GM19043 (cell line): ENCODE measurements at regions not wholly inside any gene's neighbourhood (a gene's known extent, or its start where the extent isn't known, plus 50 kb on each side); places are given as distances from the start of the nearest gene placed in this dataset.

Experiments used
- ATAC-seq: cut with Tn5 transposase; IDR thresholded peaks from one replicate; pipeline ENCODE4 v1.9.1; 2021; ENCODE audit warnings: low read depth; ENCODE audit not compliant: unreplicated experiment

DNA sequence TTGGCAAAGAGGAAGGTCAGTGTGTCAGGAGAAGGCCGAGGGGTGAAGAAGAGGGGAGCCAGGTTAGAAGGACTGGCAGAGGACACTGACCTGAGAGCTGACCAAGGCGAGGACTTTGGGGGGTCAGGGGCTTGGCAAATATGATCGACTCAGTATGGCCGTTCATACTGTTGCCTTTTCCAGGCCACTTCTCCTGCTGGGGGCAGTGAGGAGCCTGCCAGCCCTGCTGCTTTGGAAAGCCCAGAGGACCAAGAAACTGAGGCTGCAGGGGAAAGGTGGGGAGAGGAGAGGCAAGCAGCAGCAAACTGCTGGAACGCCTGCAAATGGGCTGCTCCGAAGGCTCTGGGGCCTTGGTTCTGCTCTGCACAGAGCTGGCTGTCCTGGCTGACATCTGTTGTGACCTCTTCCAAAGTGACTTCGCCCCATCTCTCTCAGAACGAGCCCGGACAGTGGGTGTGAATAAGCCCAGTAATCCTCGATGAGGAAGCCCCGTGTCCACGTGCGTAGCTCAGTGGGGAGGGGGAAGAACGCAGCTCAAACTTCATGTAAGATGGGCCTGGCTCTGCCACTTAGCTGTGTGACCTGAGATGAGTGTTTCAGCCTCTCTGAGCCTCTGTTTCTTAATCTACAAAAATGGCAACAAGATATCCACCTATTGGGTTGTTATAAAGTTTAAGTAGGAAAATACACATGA is 111.3 kb downstream of the SALL1 start:
- ATAC-seq: no peak

DNA sequence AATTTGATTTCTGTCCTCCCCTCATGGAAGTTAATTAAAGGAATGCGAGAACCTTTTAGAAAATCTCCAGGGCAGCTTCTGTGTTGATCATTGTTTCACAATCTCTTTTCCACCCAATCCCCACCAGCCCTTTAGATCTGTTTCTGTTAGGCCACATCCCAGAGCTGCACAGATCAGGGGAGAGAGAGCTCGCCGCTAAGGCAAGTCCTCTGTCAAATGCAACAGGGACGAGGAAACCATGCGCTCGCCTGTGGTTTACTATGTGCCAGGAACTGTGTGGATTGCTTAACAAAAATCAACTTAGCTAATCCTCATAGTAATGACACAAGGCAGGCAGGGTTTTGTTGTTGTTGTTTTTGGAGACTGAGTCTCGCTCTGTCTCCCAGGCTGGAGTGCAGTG is 115.4 kb downstream of the SALL1 start:
- ATAC-seq: no peak

DNA sequence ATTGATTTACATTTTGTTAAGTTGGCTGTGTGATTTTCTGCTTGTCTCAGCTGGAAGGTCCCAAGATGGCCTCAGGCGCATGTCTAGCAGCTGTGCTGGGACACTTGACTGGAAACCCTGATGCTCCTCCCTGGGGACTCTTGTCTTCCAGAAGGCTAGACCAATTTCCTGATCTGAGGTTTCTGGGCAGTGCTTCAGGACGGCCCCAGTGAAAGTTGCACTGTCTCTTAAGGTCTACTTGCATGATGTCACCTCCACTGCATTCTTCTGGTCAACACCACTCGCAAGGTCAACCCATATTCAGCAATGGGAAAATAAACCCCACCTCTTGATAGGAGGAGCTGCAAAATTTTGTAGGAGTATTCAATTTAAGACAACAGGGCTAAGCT is 116.0 kb downstream of the SALL1 start:
- no peak for ATAC-seq

DNA sequence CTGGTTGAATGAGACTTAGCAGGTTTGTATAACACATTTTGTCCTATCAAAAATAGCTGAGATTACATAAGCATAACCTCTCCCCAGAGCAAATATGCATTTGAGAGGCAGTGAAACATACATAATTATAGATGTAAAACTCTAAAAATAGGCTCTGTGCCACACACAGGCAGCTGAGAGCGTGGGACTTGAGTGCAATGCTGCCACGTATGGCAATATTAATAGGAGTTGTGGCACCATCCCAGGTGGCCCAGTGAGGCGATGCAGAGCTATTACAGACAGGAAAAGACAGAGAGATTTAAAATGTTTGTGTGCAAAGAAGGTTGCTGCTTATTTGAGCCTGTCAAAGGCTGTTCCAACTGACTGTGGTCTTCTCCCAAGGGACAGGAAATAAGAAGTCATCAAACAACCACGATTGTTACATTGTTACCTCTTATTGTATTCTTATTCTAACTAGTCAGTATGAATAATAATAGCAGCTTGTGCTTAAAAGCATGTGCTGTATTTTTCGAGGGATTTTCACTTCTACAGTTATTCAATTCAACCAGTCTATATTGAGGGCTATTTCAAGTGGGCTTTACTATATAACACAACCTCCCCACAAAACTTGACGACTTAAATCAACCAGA is 116.5 kb downstream of the SALL1 start:
- ATAC-seq: no peak

DNA sequence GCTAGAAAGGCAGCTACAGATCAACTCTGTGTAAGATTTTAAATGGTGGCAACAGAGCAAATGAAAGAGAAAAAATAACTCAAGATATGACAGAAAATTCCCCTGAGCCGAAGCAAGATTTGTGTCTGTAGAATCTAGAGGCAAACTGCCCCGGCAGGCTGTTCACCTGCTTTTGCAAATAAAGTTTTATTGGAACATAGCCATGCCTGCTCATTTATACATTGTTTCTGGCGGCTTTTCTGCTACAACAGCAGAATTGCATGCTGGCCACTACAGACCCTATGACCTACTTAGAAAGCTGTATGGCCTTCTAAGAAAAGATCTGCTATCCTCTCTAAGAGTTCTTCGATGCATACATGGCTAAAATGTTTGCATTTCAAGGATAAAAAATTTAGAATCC is 119.5 kb downstream of the SALL1 start:
- ATAC-seq: no peak

DNA sequence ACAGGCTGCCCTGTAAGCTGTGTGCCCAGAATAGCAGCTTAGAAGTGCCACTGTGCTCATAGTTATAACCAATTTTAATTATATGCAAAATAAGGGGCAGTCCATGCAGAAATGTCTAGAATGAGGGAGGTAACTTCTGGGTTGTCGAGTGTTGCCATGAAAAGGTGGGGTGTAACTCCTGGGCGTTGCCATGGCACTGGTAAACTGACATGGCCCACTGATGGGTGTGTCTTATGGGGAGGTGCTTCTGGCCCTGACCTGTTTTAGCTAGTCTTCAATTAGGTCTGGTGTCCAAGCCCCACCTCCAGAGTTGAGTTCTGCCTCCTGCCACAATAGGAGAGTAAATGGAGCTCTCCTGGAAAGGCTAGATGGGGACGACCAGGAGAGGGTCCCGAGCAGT is 120.6 kb downstream of the SALL1 start:
- ATAC-seq: no peak

DNA sequence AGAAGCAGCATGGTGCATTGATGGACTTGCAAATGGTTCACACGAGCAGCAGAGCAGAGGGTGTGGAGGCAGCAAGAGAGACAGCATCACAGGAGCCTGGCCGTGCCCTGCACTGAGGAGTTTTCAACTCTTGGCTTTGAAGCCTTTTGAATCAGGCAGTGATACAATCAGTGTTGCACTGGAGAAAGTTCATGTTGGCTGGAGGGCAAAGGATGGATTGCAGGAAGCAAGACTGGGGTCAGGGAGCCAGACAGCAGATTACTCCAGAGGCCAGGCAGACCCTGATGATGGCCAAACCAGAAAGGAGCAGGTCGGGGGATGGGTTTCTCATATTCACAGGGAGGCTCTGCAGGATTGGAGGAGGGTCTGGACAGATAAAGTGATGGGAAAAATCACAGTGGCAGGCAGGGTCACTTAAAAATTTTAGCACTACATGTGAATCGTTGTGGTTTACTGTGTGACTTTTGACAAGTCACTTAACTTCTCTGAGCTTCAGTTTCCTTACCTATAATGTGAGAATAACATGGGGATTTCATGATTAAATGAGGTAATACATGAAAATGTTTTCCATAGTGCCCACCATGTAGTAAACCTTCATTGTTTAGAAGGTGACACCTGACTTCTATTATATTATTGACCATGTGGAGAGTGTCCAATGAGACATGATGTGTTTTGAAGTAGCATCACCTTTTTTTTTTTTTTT is 125.3 kb downstream of the SALL1 start:
- ATAC-seq: no peak

DNA sequence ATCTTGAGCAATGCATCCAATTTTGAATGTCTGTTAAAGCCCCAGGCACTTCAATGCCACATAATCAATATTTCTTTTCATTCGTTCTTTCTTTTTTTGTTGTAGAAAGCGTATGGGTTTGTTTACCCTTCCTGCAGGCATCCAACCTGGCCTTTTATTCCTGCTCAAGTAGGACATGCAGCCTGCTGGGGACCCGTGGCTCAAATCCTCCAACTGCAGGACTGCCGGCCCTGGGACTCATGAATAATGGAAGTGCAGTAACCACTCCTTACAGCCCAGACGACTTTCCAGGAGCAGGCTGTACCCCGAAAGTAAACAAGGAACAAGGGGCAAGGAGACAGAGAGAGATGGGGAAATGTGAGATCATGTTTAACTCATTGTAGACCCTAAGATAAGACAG is 126.4 kb downstream of the SALL1 start:
- no peak for ATAC-seq

DNA sequence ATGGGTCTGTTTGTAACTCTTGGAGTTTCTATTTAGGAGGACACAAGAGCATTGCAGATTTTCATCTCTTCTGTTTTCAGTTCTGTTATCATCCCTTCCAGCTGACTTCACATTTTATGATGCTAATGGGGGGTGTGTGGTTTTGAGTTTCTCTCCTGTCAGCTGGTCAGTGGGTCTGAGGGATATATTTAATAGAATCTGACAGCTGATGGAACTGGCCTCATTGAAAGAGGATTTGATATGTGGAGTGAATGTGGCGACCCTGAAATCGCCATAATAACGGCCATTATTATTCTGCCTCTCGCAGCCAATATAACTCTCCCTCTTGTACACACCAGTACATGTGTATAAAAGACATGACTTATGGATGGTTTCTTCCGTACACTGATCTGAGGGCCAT is 128.1 kb downstream of the SALL1 start:
- ATAC-seq: no peak

DNA sequence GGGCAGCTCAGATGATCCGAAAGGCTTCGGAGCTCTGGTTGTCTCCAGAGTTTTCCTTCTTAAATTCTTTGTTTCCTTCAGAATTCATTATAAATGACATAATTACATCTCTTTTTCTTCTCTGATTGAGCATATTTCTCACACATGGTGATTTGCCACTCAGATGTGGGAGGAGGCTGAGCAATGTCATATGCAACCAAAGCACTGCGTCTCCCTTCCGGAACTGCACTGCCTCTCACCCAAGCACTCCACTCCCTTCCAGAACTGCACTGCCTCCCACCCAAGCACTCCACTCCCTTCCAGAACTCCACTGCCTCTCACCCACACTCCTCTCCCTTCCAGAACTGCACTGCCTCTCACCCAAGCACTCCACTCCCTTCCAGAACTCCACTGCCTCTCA is 131.5 kb downstream of the SALL1 start:
- no peak for ATAC-seq

DNA sequence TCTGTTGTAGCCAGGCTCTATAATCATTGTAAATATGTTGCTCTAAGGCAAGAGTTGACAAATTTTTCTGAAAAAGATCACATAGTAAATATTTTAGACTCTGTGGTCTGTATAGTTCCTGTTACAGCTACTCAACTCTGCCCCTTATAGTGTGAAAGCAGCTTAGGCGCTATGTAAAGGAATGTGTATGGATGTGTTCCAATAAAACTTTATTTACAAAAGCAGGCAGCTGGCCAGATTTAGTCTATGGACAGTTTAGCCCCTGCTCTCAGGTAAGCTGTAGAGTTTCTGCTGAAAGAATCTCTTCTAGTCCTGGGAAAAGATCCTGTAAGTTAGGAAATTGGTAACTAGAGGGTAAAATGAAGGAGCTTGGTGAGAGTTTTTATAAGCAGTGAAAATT is 133.1 kb downstream of the SALL1 start:
- no peak for ATAC-seq

DNA sequence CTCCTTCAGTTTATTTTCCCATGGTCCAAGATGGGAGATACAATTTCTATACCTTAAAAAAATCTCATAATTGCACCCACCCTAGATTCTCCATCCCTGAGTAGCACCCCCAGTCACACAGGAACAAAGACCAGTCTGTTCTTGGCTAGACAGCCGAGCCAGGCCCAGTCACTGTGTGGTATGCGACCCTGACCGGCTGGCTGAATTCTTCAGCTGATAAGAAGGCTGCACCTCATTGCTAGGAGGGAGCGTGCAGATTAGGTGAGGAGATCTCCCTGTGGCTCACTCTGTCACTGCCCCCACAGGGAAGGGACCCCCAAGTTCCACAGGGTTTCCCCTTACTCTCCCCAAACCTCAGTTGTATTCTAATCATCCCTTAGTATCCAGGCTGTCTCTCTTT is 138.7 kb downstream of the SALL1 start:
- ATAC-seq: no peak

DNA sequence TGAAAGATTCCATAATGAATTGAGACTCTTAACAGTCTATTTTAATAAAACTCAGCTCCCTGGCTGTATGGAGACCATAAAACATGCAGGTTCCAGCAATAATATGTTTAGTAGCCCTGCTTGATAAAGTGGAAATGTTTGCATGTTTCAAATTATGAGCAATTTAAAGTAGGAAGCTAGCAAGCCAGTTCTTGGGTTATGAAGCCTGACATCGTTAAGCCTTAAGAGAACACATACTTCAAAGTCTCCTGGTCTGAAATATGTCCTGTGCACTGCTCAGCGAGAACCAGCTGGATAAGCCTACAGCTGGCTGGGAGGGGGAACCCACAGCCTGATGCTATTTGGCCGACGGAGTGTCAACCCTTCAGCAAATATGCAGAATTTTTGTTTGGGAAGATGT is 140.3 kb downstream of the SALL1 start:
- no peak for ATAC-seq

DNA sequence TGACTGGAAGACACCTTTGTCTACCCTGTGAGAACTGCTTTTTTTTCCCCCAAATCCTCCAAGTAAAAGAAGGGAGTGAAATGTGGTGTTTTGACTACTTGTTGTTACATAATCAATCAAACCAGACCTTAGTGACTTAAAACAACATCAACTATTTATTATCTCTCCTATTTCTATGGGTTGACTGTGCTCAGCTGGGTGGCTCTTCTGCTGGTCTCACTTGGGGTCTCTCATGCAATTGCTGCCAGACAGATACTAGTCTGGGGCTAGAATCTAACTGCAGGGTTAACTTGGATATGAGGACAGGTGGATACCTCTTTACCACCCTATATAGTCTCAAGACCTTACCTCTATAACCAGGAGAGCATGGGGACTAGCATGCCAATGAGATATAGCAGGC is 141.3 kb downstream of the SALL1 start:
- ATAC-seq: no peak

DNA sequence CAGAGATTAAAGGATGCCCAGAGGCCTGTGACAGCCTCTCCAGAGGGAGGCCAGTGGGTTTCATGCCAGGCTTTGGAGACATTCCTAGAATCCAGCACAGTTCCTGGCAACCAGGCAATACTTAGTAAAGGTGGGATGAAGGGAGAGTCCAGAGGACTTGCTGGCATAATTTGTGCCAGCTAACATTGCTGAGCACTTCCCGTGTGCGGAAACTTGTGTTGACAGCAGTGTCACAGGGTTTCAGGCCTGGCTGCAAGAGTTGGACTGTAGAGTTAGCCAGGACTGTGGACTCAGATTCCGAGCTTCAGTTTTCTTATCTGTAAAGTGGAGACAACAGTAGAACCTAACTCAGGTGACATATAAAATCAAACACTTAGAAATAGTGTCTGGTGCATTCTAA is 141.7 kb downstream of the SALL1 start:
- ATAC-seq: no peak

DNA sequence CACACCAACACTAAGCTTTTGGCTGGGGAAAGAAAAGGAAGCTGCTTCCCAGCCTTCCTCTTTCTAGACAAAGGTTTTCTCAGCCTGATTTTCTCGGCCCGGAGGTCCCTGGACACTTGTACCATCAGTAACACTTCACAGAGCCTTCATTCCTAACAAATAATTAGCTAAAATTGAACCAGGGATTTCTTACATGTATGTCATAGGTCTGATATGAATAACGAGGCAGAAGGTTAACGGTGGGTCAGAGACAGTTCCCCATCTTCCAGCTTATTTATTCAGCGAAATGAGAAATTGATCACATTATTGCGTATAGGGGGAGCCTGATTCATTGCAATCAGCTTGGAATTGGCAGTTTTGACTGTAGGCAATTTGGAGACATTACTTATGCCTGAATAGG is 142.5 kb downstream of the SALL1 start:
- no peak for ATAC-seq

DNA sequence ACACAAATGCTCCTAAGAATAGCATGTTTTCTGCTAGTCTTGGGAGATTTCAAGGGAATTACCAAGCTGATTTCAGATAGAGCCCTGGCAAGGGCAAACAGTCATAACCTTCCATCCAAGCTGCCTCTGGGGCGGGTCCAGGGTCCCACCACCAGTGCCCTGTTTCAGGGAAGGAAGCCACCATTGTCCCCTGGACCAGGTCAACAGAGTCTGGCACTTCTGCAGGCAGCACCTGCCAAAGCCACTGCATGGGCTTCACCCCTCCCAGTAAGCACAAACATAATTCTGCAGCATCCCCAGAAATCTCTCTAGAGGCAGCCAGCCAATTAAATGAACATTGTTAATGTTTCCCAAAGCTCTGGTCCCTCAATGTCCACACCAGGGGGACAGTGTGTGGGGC is 143.0 kb downstream of the SALL1 start:
- no peak for ATAC-seq

DNA sequence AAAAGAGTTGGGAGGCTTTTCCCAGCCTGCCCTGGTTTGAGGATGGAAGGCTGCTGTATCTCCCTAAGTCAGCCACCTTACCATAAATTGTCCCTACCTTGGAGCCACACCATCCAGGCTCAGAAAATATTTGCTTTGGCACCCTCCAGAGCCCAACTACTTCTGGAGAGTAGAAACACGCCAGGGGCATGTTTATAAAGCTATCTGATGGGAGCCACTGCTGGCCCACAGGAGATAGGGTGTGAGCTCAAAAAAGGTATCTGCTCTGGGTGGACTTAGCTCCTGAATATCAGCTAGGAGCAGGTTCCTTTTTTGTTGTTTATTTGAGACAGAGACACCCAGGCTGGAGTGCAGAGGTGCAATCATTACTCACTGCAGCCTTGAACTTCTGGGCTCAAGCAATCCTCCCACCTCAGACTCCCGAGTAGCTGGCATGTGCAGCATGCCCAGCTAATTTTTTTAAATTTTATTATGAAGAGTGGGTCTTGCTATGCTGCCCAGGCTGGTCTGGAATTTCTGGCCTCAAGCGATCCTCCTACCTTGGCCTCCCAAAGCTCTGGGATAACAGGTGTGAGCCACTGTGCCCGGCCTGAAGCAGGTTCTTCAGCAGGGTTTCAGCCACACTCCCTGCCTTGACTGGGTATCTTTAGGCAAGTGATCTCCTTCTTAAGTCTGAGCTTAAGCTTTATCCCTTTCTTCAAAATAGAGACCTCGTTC is 147.1 kb downstream of the SALL1 start:
- no peak for ATAC-seq

DNA sequence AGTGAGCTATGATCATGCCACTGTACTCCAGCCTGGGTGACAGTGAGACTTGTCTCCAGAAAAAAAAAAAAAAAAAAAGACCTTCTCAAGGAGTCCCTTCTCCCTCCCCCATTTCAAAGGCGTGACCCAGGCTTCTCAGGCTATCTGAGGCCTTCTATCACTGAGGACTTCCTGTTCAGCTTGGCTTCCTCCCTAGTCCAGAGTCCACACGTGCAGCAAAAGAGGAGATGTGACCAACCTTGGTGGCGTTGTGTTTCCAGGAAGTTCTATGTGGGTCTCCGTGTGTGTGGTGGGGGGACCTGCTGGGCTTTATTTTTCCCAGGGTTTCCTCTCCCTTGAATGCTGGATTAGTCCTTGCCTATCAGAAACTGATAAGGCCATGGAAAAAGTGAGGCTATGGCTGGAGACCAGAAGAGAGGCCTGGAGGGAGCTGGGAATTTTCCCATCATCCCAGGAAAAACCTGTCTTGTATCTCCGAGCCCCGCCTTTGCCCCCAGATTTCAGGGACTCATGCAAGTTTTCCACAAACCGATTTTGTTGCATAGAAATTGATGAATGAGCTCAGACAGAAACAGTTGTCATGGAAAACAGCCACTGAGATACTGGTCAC is 148.1 kb downstream of the SALL1 start:
- ATAC-seq: no peak

DNA sequence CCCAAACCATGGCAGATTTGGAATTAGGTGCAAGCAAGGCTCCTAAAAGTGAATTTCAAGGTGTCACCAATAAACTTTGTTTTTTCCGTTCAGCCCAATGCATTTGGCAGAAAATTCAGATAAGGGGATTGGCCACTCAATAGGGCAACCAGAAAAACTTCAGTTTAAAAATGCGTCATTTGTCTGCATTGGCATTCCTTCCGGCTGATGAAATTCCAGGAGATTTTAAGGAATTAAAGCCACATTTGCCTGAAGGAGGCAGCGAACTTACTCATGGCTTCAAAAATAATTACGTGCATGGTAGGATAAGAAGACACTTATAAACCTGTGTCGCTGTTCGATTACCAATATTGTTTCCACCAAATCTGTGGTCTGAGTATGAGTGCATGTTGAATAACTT is 151.9 kb downstream of the SALL1 start:
- ATAC-seq: no peak

DNA sequence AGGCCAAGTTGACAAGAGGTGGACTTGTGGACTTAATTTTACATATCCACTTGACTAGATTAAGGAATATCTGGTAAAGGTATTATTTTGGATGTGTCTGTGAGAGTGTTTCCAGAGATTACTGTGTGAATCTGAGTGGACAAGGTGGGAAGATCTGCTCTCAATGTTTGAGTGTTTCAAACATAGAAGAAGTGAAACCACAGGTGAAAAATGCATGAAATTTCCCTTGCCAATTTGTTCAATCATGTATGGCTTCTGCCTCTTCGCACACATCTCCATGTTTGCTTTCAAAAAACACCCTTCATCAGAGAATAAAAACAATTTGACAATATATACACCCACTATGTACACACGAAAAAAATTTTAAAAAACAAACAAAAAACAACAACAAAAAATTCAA is 152.7 kb downstream of the SALL1 start:
- ATAC-seq: no peak
